ENCODE measurements at regions not wholly inside any gene's neighbourhood (a gene's known extent, or its start where the extent isn't known, plus 50 kb on each side); places are given as distances from the start of the nearest gene placed in this dataset.

DNA sequence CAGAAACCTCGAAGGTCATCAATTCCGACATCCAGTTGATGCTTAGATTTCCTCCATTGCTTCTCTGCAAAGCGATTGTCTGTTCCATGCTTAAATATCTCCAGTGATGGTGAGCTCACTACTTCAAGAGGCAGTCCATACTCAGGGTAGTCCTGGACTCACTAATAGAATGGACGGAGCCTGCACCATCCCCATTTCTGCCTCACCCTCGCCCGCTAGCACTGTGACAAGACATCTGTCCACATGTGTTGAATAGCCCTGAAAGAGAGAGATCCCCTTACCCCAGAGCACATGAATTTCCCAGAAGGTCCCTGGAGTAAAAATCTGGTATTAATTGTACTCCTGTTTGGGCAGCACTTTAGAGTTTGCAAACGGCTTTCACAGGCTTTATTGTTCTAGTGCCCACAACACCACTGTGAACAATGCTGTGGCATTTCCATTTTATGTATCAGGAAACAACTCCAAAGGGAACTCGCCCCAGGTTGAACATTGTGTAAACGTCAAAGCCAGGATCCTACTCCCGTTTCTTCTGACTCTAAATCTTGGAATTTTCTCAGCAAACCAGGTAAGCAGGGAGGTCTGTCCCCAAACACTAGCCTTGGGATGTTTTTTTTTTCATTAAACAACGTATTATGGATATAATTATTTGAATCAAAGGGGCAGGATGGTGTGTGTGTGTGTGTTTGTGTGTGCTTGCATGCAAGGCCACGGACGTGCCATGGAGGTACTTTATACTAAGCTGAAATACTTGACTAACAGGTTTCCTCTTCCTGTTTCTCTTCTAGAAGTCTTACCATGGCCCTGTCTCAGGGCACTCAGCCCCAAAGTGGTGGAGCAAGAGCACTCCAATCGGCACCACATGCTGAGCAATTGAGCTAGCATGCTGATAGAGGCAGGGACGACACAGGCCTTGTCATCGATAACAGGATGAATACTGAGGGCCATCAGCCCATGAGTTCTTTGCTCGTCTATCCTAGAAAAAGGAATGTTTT is 198.3 kb downstream of the OPA1 start (continued):
- no peak for TF ChIP-seq CHD7 (IDR thresholded peaks at IDR 0.05; ENCODE audit: insufficient replicate concordance, low read length)
- no peak for TF ChIP-seq YY1 (IDR thresholded peaks at IDR 0.05; ENCODE audit: low read depth, low read length)
- no peak for TF ChIP-seq BCL11A (IDR thresholded peaks at IDR 0.05; ENCODE audit: low read depth in 2 of 2, low read length in 2 of 2)
- TF ChIP-seq SIN3A (conservative IDR thresholded peaks at IDR 0.05 in 1 of 2, IDR thresholded peaks at IDR 0.05 in 1 of 2; ENCODE audit: low read depth in 1 of 2, low read length in 2 of 2), result no peak
- TF ChIP-seq FOSL1 (IDR thresholded peaks at IDR 0.05; ENCODE audit: insufficient read depth, low read depth, low read length), result no peak
- TF ChIP-seq RAD21 (IDR thresholded peaks at IDR 0.05 in 1 of 2, conservative IDR thresholded peaks at IDR 0.05 in 1 of 2; ENCODE audit: low read depth in 2 of 2, low read length in 2 of 2), result peak in 1 of 2 experiments; percentile 27; a peak in 1 of 4 replicates
- peak; percentile 70; the same call in 1 of the 2 replicates for TF ChIP-seq MAX (IDR thresholded peaks at IDR 0.05)
- TF ChIP-seq TAF7 (optimal IDR thresholded peaks at IDR 0.05; ENCODE audit: borderline replicate concordance, low read depth, low read length), result no peak

Measured in H1 (cell line).